GM19452 (cell line): ENCODE measurements at regions not wholly inside any gene's neighbourhood (a gene's known extent, or its start where the extent isn't known, plus 50 kb on each side); places are given as distances from the start of the nearest gene placed in this dataset.
"Not testable (repeated sequence)": the region's sequence is repeated elsewhere in the genome, so short reads cannot be mapped to it uniquely, and the experiment has no call there.

Experiments used
- ATAC-seq: cut with Tn5 transposase; IDR thresholded peaks from one replicate; pipeline ENCODE4 v1.9.1; 2021; ENCODE audit not compliant: unreplicated experiment

DNA sequence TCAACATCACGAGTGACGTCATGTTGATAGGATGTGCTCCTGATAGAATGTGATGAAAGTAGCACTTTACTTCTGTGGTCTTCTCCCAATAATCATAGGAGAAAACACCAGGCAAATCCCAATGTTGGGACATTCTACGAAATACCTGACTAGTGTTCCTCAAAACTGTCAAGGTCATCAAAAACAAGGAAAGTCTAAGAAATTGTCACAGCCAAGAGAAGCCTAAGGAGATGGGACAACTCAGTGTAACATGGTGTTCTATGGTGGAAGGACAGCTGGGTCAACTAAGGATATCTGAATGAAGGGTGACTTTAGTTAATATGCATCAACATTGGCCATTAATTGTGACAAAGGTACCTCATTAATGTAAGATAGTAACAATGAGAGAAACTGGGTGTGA, 180.0 kb upstream of the PLGLB2 start:
- not testable (repeated sequence) for ATAC-seq

DNA sequence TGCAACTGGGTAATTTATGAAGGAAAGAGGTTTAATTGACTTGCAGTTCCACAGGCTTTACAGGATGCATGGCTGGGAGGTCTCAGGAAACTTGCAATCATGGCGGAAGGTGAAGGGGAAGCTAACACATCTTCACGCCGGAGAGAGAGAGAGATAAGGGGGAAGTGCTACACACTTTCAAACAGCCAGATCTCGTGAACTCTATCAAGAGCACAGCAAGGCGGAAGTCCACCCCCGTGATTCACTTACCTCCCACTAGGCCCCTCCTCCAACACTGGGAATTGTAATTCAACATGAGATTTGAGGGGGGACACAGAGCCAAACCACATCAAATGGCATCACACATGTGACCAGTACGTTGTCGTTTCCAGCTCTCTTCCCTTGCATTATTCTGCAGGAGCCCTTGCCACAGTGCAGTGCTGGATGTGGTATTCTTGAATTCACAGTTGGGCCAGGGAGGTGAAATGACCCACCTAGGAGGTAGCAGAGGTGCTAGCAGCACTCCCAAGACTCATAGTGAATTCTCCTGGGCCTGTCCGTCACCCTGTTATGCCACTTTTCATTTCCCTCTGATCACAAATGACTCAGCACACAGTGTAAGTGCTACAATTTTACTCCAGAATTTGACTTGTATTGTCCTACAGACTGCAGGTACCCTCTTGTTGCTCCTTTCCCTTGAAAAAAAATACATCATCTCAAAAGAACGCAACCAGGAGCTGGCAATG, 179.2 kb upstream of the PLGLB2 start:
- ATAC-seq = not testable (repeated sequence)

DNA sequence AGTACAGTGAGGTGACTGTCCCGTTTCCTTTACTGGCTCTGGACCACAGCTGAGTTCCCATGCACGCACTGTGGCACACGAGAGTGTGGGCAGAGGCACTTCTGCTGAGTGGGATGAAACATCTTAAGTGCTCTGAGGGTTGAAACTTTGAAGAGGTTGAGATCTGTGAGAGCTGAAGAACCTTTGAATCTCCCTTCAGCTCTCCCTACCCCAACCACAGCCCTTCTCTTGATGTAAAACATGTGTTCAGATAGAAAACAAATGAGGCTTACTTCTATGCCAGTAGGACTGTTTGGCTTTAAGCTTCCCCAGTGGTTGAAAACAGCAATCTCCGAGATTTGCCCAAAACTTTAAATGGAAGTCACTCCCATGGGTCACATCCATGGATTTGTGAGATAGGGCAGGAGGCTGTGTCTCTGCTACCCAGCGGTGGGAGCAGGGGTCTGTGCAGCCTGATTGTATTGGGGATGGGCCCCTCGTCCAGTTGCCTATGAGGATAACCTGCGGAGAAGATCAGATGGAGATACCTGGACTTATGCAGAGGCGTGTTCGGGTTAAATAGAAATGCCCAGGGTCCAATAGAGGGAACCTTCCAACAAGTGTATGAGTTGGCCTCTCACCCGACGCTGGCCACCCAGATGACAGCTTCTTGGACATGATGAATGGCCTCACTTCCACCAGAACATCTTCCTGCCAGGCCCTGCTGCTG, 178.0 kb upstream of the PLGLB2 start:
- ATAC-seq = not testable (repeated sequence)

DNA sequence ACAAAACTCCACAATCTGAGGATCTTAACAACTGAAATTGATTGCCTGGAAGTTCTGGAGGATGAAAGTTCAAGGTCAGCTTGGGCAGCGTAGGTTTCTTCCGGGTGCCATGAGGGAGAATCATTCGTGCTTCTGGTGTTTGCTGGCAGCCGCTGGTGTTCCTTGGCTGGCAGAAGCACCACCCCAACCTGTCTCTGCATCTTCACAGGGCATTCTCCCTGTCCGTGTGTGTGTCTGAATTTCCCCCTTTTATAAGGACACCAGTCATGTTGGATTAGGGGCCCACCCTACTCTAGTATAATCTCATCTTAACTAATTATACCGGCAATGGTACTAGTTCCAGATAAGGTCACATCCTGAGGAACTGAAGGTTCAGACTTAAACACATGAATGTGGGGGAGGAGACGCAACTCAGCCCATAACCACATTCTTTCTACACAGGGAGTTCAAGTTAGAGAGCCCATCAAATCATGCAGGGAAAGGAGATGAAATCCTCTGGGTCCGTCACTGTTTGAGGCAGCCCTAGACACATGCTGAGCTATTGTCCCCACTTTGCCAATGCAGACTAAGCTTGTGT, 175.9 kb upstream of the PLGLB2 start:
- ATAC-seq = not testable (repeated sequence)

DNA sequence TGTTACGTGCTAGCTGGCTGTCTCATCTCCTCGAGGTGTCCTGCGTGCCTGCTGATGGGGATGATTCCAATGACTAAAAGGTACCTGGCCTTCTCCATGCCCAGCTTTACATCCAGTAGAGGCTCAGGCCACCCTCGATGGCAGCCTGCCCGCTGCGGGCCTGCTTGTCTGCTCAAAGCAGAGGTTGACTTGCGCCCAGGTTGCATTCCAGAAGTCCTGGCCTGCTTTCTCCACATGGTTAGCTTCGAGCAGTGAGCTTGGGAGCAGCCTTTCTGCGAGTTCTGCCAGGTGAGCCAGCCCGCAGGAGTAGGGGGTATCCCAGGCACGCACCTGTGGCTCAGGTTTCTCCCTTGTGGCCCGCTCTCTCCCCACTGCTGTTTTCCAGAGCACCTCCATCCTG, 175.0 kb upstream of the PLGLB2 start:
- ATAC-seq = not testable (repeated sequence)

DNA sequence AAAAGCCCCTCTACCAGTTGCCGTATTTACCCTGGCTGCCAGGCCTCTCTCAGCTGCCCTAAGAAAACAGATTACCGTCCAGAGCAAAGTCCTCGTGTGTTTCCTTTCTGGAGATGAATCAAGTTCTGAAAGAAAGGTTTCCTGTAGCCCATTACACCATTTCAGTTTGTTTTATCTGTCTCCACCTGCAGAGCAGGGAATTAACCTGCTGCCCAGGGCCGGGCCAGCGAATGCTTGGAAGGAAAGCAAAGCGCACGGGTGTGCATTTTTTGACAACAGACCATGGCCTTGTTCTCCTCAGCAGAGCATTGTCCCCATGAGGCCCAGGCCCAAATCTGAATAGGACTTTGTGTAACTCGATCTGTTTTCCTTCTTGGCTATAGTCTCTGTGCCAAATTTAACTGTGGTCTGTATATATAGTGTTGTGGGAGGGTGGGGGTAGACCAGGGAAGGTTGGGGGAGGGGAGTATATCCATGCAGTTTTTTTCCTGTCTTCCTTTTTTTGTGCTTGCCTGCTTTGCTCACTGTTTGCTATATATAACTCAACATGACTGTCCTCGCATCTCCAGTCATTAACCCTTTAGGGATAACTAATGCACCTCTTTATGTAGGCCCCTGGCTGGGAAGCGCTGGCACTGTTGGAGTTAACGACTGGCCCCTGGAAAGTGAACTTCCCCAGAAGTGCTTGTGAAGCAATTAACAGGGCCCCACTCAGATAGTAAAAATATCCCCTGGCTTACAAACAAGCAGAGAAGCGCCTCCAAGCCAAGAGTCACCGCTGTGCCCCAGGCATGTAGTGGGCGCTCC, 174.3 kb upstream of the PLGLB2 start:
- not testable (repeated sequence) for ATAC-seq

DNA sequence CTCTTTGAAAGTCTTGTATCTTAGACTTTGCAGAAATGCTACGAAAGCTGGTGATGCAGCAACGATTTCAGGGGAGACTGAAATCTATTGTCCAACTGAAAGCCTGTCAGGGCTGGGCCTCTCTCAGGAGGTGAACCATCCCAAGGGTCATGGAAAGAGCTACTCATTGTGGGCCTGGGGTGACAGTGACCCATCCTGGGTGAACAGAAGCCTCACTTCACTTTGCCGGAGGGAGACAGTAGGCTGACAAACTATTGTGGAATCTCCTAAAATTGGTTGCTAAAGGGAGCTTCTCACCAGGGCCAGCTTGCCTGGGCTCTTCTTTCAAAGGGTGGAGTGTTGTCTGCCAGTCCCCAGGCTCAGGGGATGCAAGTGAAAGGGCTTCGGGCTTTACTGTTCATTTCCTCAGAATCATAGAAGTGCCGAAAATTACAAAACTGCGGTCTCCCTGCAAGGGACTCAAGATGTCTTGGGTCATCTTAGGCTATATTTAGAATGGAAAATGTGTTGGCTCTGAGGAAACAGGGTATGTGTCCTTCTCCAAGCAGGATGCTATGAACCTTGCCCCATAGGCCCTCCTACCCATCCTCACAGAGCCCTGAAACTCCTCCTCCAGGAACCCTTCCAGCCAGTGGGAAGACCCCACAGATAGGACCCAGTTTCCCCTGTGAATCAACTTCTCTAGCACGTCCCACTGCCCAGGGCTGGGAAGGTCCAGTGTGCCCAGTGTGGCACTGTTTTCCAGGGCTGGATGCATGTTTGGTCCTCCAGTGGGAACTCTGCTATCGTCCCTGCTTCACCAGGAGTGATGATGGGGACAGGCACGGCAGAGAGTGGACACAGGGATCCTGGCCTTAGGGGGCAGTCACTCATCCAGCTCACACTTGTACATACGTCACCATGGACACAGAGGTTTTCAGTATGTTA, 173.4 kb upstream of the PLGLB2 start:
- not testable (repeated sequence) for ATAC-seq

DNA sequence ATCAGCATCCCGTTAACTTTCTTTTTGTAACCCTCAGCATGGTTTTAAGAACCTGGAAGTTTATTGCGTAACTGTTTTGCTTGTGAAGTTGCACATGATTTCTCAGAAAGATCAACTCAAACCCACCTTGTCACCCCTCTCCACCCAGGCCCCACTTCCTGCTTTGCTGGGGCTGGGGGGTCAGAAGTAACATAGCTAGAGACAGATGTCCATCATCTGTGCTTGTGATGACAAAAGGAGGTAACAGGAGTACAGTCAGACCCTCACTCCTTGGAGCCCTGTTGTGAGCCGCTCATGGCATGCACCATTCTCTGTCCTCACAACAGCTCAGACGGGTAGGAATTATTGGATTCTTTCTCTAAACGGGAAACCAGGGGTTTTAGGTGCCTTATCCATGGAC, 172.7 kb upstream of the PLGLB2 start:
- ATAC-seq = not testable (repeated sequence)

DNA sequence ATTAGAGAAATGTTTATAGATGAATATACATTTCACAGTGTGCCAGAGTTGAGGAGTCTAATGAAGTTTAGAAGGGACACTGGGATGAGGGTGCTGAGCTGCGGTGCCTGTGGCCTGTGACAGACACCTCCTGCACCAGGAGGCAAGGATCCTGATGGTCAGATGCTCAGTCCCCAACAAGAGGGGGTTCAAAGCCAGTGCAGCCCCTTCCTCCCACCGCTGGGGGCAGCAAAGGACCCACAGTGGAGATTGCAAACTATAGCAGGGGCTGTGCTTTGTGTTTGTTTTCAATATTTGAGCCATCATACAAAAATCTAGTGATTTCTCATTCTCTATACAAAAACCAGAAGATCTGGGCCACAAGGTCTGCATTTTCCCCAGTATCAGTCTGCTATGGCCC, 170.5 kb upstream of the PLGLB2 start:
- ATAC-seq = not testable (repeated sequence)

DNA sequence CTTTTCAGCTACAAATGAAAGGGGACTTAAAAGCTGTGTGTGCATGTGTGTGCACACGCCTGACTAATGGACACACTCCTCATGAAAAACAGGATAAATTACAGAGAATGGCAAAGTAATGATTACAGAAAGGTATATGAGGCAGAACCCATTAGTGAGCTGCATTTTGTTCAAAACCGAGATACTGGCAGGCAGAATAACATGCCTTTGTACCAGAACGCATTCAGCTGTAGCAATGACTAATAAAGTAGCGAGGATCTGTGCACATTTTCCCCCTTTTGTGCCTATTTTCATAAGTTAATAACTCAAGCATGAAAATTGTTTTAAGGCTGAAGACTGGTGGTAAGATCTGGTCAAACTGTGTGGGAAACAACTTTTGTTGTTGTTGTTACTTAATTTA, 165.7 kb upstream of the PLGLB2 start:
- not testable (repeated sequence) for ATAC-seq

DNA sequence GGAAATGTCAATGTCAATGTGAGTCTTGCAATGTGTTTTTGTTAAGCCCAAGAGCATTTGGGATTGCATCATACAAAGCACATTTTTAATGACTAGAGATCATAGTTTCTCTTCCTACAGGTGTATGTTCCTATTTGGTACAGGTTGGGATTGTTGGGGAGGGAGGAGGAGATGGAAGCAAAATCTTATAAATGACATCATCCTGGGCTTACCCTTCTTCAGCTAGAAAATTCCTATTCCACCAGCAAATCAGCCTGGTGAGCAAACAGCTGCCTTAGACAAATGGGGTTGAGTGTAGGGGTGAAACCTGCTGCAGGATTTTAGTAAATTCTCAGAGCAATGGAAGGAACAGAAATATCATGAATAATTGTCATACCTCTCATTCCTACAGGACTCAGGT, 165.3 kb upstream of the PLGLB2 start:
- not testable (repeated sequence) for ATAC-seq

DNA sequence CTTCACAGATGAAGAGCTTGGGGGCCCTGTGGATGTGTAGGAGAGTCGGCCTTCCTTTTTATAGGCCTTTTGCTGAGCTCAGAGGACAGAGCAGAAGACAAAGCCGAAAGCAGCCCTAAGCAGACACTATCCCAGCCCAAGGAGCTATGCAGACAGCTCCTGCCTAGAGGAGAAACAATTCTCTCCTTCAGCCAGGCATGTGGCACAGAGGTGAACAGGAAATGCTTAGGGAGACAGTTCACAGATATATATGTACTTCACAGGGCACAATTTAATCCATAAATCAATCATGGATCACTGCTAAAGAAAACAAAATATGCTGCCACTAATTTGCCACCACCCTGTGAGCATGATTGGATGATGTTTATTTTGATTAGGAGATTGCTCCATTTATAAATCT, 164.5 kb upstream of the PLGLB2 start:
- not testable (repeated sequence) for ATAC-seq

DNA sequence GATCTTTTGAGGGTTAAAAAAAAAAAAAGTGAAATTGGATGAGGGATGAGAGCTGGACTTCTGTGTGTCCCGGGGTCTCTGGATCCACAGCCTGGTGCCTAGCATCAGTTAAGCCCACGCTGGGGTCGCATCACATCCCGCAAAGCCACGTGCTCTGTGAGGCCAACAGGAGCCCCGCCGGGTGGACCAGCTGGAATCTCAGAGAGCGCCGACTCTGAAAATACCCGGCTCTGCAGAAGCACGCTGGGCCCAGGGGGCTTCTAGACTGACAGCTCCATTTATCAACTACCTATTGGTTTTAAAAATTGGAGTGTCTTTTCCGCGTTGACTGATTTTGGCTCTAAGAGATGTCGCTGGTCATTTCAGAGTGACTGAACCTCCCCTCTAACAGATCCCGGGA, 164.1 kb upstream of the PLGLB2 start:
- not testable (repeated sequence) for ATAC-seq

DNA sequence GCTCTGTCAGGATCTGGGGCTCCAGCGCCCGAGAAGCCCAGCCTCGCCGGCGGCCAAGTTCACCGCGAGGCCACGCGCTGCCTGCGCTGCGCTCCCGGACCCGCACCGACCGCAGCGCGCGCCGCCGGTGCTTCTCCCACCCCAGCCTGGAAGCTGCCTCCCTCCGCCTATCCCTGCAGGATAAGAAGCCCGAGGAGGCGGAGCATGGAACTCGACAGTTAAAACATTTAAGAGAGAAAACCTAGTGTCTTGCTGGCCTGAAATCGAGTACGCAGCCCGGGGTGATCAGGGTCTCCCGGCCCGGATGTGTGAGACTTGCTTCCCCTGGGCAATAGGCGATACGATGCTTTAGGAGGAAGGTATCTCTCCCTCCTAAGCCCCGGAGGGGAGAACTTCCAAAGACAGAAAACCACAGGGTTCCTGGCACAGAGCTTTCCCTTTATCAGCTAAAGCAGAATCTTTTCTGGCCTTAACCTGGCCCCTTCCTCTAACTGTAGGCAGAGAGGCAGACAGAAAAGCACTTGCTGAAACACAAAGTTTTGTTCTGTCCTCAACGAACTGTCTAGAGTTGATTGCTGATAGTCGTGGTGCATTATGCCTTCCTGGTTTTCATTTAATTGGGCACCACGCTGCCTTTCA, 163.5 kb upstream of the PLGLB2 start:
- ATAC-seq = not testable (repeated sequence)

DNA sequence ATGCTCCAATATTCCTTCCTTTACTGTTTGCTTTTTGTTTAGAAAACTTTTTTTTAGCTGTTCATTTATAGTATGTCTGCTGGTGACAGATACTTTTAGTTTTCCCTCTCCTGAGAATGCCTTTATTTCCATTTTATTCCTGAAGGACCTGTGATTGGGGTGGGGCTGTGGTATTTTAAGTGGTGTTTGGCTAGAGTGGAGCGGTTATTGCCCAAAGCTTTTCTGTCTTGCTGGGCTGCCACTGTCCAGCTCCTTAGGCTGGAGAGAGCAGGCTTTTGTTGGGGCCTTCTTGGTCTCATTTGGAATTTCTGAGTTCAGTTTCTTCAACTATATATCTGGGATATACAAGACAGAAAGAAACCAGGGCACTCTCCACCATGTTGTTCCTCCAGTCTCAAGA, 160.0 kb upstream of the PLGLB2 start:
- ATAC-seq = not testable (repeated sequence)

DNA sequence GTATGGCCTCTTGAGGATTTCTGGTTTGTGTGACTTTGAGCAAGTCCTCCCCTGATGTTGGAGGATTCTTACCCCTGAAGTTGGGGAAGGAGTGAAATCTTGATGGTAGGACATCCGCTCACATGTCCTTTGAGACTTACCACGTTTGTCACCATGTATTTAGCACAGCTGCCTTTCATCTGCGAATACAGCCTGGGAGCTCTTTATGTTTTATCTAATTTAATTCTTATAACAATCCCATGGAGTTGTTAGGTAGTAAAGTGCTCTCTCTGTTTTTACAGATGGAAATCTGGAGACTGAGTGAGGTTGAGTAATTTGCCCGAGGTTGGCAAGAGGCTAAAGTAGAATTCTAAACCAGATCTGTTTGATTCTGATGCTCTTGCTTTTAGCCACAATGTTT, 154.9 kb upstream of the PLGLB2 start:
- ATAC-seq = not testable (repeated sequence)

DNA sequence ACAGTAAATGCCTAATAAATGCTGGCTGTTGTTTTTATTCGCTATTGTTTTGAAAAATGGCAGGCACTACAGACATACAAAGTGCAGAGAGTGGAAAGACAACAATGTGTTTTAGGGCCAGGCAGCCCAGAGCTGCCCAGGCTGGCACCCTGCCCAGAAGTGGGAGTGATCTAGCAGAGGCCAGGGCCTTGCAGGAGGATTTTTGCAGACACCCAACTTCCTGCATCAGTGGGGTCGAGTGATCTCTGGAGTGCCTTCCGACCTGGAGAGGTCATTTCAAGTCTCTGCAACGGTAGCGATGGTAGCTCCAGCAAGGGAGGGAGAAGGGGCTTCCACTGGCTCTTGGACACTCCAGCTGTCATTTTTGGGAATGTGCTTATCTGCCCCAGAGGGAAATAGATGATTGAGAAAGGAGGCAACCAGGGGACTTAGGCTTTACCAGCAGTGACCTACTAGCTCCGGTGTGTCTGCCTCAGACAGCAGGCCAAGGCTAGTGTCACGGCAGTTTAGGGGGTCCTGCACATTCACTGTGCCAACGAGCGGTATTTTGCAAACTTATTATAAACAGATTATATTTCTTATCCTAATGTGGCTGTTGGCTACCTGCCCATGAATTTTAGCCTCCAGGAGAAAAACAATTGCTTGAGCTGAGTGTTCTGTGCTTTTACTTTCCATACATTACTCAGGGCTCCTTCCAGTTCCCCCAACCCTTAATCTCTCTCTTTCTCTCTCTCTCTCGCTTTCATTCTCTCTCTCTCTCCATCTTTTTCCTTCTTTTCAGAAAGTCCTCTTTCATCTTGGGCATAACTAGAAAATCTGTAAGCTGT, 153.9 kb upstream of the PLGLB2 start:
- not testable (repeated sequence) for ATAC-seq

DNA sequence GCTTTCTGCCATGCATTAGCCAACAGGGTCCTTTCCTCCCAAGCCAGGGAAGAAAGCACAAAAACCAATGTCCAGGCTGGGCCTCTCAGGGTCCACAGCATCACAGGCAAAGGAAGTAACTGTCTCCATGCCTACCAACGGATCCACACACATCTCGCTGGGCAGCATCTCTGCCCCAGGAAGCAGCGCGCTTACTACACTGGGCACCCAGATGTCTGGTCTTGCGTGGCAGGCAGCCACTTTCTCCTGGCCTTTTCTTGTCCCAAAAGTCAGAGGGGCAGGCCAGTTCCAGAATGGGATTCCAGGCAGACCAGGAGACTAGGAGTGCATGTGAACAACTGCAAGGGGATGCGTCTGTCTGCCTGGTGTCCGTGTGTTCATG, 153.3 kb upstream of the PLGLB2 start:
- ATAC-seq = not testable (repeated sequence)

DNA sequence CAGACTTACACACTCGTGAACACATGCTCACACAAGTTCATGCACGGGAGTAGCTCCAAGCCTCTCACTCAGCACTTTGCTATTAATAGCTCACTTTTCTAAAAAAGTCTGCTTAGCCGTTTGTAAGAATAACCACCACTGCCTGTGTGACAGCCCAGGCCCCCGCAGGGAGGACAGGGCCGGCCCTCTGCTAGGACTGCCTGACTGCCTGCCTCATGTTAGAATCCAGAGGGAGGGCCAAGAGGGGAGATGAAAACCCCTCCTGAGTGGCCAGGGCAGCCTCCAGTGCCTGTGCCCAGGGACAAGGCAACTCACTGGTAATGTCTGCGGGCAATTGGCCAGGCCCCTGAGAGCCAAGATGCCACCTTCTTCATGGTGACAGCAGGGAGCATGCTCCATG, 152.9 kb upstream of the PLGLB2 start:
- not testable (repeated sequence) for ATAC-seq
